Lower leg skin (tissue), 3 donors: ENCODE measurements at regions not wholly inside any gene's neighbourhood (a gene's known extent, or its start where the extent isn't known, plus 50 kb on each side); places are given as distances from the start of the nearest gene placed in this dataset.

Experiments used
- POLR2A ChIP-seq, 2 donors: fragments of 450-650 bp; IDR thresholded peaks; one replicate each; pipeline ENCODE4 v1.6.1; 2016 to 2017; ENCODE audit warnings: antibody characterized with exemption in 2 of 2, mild to moderate bottlenecking in 1 of 2, moderate library complexity in 1 of 2
- TF ChIP-seq, protein P1 (sequence below), 3 donors: fragments of 450-650 bp; IDR thresholded peaks; one replicate each; pipeline ENCODE4 v1.5.1; 2016; ENCODE audit warnings: antibody characterized with exemption in 3 of 3, mild to moderate bottlenecking in 3 of 3, moderate library complexity in 2 of 3

- TF ChIP-seq, protein P1, sequence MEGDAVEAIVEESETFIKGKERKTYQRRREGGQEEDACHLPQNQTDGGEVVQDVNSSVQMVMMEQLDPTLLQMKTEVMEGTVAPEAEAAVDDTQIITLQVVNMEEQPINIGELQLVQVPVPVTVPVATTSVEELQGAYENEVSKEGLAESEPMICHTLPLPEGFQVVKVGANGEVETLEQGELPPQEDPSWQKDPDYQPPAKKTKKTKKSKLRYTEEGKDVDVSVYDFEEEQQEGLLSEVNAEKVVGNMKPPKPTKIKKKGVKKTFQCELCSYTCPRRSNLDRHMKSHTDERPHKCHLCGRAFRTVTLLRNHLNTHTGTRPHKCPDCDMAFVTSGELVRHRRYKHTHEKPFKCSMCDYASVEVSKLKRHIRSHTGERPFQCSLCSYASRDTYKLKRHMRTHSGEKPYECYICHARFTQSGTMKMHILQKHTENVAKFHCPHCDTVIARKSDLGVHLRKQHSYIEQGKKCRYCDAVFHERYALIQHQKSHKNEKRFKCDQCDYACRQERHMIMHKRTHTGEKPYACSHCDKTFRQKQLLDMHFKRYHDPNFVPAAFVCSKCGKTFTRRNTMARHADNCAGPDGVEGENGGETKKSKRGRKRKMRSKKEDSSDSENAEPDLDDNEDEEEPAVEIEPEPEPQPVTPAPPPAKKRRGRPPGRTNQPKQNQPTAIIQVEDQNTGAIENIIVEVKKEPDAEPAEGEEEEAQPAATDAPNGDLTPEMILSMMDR (IDR thresholded peaks at IDR 0.05): no peak
- no peak for TF ChIP-seq POLR2A (IDR thresholded peaks at IDR 0.05)
These were observed 1607.2 kb downstream of the GRIK2 start for GRCh38 chr6:103000688-103001087.
